Left lung (tissue), 4 donors: ENCODE measurements at regions not wholly inside any gene's neighbourhood (a gene's known extent, or its start where the extent isn't known, plus 50 kb on each side); places are given as distances from the start of the nearest gene placed in this dataset.
A peak's percentile ranks its signal among the peaks of the same experiment; 100 is the strongest.

Experiments used
- ATAC-seq: fragments of 200-7000 bp; cut with Tn5 transposase; one replicate; pipeline ENCODE4 v1.9.1; 2020; ENCODE audit warnings: moderate library complexity
- DNase-seq, 4 donors: peaks; one replicate each; pipeline ENCODE4 v3.0.0-alpha.2; 2013 to 2020
- H3K27ac ChIP-seq, 2 donors: fragments of 200-600 bp; sonication (generic) in 1 of 2; one replicate each; pipeline versions ENCODE4 v1.5.0 to v1.8.0; 2020 to 2021
- H3K27me3 ChIP-seq, 2 donors: fragments of 200-600 bp; sonication (generic) in 1 of 2; one replicate each; pipeline versions ENCODE4 v1.5.0 to v1.8.0; 2020 to 2021
- H3K36me3 ChIP-seq, 2 donors: fragments of 200-600 bp; sonication (generic) in 1 of 2; one replicate each; pipeline versions ENCODE4 v1.5.0 to v1.8.0; 2020 to 2021
- H3K4me1 ChIP-seq, 2 donors: fragments of 200-600 bp; one replicate each; pipeline ENCODE4 v1.8.0; 2021
- H3K4me3 ChIP-seq, 2 donors: fragments of 200-600 bp; sonication (generic) in 1 of 2; one replicate each; pipeline versions ENCODE4 v1.5.0 to v1.8.0; 2020 to 2021; ENCODE audit warnings: mild to moderate bottlenecking in 1 of 2
- H3K9me3 ChIP-seq, 2 donors: fragments of 200-600 bp; sonication (generic) in 1 of 2; one replicate each; pipeline versions ENCODE4 v1.5.0 to v1.8.0; 2020 to 2021
- intact Hi-C, 2 donors: fragments of 100-400 bp; cut with DNase I; formaldehyde crosslinking; loops; one replicate each; pipeline versions ENCODE4 v1.11.2 to v1.14.2; 2022
- TF ChIP-seq, protein P1 (sequence below), 2 donors: fragments of 200-600 bp; sonication (generic) in 1 of 2; IDR thresholded peaks; one replicate each; pipeline versions ENCODE4 v1.5.0 to v1.8.0; 2021; ENCODE audit warnings: antibody characterized with exemption in 2 of 2
- donor health status: DM: no; HTN: yes; CAD: no.
- donor health status: DM: no; HTN: no; CAD: no.

DNA sequence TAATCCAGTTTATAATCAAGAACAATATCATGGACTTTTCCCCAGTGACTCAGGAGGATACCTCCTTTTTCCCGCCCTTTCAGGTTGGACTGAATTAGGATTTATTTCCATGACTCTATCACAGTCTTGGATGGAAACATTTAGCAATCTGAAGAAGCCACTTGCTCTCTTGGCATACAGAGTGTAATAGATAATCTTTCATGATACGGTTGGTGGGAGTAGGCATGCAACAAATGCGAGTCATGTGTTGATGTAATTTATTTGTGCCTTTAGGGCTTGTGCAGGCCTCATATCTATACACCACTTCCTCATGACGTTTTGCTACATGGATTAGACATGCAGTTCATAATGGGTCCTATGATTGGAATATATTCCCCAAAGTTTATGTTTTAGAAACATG is 54.2 kb upstream of the MCTP2 start:
- DNase-seq (no peak), ATAC-seq (no peak)
- Histone ChIP-seq H3K9me3 (no peaks in the 10 kb centered on the region), H3K4me3 (no peak overlapping the region), H3K4me1 (peaks cover 0 to 34% of the 10 kb centered on the region in 2 donors), H3K36me3 (no peaks in the 10 kb centered on the region), H3K27me3 (no peaks in the 10 kb centered on the region), H3K27ac (no peak overlapping the region)
- intact Hi-C loops = no loop called here
- TF ChIP-seq, protein P1, sequence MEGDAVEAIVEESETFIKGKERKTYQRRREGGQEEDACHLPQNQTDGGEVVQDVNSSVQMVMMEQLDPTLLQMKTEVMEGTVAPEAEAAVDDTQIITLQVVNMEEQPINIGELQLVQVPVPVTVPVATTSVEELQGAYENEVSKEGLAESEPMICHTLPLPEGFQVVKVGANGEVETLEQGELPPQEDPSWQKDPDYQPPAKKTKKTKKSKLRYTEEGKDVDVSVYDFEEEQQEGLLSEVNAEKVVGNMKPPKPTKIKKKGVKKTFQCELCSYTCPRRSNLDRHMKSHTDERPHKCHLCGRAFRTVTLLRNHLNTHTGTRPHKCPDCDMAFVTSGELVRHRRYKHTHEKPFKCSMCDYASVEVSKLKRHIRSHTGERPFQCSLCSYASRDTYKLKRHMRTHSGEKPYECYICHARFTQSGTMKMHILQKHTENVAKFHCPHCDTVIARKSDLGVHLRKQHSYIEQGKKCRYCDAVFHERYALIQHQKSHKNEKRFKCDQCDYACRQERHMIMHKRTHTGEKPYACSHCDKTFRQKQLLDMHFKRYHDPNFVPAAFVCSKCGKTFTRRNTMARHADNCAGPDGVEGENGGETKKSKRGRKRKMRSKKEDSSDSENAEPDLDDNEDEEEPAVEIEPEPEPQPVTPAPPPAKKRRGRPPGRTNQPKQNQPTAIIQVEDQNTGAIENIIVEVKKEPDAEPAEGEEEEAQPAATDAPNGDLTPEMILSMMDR (IDR thresholded peaks at IDR 0.05) = no peak

DNA sequence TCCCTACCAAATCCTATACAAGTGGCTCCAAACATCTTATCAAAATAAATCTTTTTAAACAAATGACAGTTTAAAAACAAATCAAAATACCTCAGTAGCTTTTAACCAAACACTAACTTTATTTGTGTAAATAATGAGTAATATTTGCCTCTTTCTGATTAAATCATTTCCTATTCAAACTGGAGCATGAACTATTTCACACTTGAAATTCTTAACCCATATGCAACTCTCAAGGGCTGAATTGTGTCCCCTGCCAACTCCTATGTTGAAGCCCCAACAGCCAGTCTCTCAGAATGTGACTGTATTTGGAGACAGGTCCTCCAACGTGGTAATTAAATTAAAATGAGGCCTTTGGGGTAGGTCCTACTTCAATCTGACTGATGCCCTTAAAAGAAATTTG is 55.9 kb upstream of the MCTP2 start:
- Histone ChIP-seq H3K36me3 (no peaks in the 10 kb centered on the region), H3K27ac (no peak overlapping the region), H3K27me3 (no peaks in the 10 kb centered on the region), H3K4me3 (no peak overlapping the region), H3K4me1 (peaks cover 0 to 34% of the 10 kb centered on the region in 2 donors), H3K9me3 (no peaks in the 10 kb centered on the region)
- ATAC-seq (peak; percentile 71), DNase-seq (peak in 1 of 4 donors; percentile 15)
- TF ChIP-seq, protein P1 (IDR thresholded peaks at IDR 0.05) = no peak
- intact Hi-C loops = no loop called here

DNA sequence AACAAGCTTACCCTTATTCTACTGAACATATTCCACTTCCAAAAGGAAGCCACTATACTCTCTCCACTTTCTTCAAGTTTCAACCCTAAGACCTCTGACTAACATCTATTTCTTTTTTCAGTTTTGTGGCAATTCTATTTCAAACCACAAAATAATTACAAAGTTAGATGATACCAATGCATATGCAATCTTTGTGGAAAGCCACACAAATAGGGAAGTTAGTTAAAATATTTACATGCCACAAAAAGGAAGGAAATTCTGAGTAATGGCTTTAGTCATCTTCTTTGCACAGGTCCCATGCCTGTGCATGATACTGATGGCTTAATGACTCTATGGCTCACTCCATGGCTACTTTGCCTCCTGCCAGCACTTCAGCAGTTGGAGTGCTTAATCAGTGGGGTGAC is 57.0 kb upstream of the MCTP2 start:
- peak; percentile 84 for ATAC-seq
- Histone ChIP-seq H3K4me3 (no peak overlapping the region), H3K4me1 (peaks cover 0 to 34% of the 10 kb centered on the region in 2 donors), H3K27me3 (no peaks in the 10 kb centered on the region), H3K36me3 (no peaks in the 10 kb centered on the region), H3K9me3 (no peaks in the 10 kb centered on the region), H3K27ac (peak overlapping the region in 1 of 2 donors; percentile 66)
- intact Hi-C loops = no loop called here
- DNase-seq = no peak
- TF ChIP-seq, protein P1 (IDR thresholded peaks at IDR 0.05) = no peak

DNA sequence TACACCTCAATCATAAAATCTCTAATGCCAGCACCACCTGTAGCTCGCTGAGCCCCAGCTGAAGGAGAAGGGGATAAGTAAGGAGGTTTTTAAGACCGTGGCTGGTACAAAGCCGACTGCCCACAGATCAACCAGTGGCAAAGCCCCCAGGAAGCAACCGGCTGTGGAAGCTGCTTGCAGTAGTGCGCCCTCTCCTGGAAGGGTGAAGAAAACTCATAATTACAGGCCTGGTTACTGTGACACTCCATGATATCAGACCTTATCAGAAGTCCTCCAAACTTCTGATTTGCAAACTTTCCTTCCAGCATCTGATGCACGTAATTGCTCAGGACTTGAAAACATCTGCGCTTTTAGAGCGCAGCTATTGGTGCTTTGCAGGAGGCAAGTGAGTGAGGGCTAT is 63.1 kb upstream of the MCTP2 start:
- no peak for ATAC-seq
- intact Hi-C loops = loop anchor here in 1 of 2 donors (5.0 kb wide), 1 partner anchor 154 kb away; no protein-coding TSS in a partner anchor

DNA sequence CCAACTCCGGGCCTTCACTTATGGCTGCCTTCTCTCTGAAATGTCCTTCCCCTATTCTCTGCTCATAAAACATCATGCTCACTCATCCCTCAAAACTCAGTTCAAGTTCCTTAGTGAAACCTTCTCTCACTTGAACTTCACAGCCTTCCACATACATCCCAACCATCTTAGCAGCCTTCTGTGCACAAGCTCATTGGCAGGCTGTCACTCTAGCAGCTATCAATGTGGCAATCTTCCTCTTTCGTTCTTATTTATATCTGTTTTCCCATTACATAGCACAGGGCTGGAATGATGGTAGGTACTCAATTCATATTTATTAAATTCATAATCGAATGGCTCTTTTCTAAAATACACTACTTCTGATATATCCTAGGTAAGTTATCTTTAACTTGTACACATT is 66.4 kb upstream of the MCTP2 start:
- TF ChIP-seq, protein P1 (IDR thresholded peaks at IDR 0.05) = no peak
- intact Hi-C loops = loop anchor here in 1 of 2 donors (5.0 kb wide), 1 partner anchor 157 kb away; no protein-coding TSS in a partner anchor
- H3K27ac ChIP-seq = no peak overlapping the region
- DNase-seq = no peak
- no peak overlapping the region for H3K4me3 ChIP-seq
- H3K36me3 ChIP-seq = no peaks in the 10 kb centered on the region
- H3K9me3 ChIP-seq = no peaks in the 10 kb centered on the region
- no peaks in the 10 kb centered on the region for H3K27me3 ChIP-seq
- H3K4me1 ChIP-seq = peaks cover 0 to 7% of the 10 kb centered on the region in 2 donors
- ATAC-seq = no peak

More for the DNA sequence above, 63.1 kb upstream of the MCTP2 start:
- H3K9me3 ChIP-seq = no peaks in the 10 kb centered on the region
- H3K4me1 ChIP-seq = peaks cover 0 to 16% of the 10 kb centered on the region in 2 donors
- H3K36me3 ChIP-seq = no peaks in the 10 kb centered on the region
- H3K4me3 ChIP-seq = no peak overlapping the region
- no peaks in the 10 kb centered on the region for H3K27me3 ChIP-seq
- no peak overlapping the region for H3K27ac ChIP-seq
- DNase-seq = no peak
- TF ChIP-seq, protein P1 (IDR thresholded peaks at IDR 0.05) = peak in 1 of 2 donors; percentile 28
